ENCODE measurements at regions not wholly inside any gene's neighbourhood (a gene's known extent, or its start where the extent isn't known, plus 50 kb on each side); places are given as distances from the start of the nearest gene placed in this dataset.
"Not testable (repeated sequence)": the region's sequence is repeated elsewhere in the genome, so short reads cannot be mapped to it uniquely, and the experiment has no call there.

- intact Hi-C loops (cut with micrococcal nuclease) = no loop called here
- ATAC-seq (peak; percentile 66), DNase-seq (peak; percentile 52)
Measured at GRCh38 chr11:112524798-112525197, 264.1 kb upstream of the PLET1 start.

GRCh38 chr11:112525270-112525669, 264.6 kb upstream of the PLET1 start:
- ATAC-seq (peak; percentile 17), DNase-seq (peak; percentile 35)
- intact Hi-C loops (cut with micrococcal nuclease) = no loop called here

- peak; percentile 33 for ATAC-seq
- no peak for DNase-seq
- intact Hi-C loops (cut with micrococcal nuclease) = no loop called here
Measured at GRCh38 chr11:112525844-112526590, 265.4 kb upstream of the PLET1 start.

GRCh38 chr11:112526699-112527416, 266.2 kb upstream of the PLET1 start:
- ATAC-seq (peak; percentile 30), DNase-seq (no peak)
- intact Hi-C loops (cut with micrococcal nuclease) = no loop called here

GRCh38 chr11:112529071-112529470, 268.4 kb upstream of the PLET1 start:
- intact Hi-C loops (cut with micrococcal nuclease) = no loop called here
- ATAC-seq = no peak
- DNase-seq = no peak

GRCh38 chr11:112532506-112532905, 271.8 kb upstream of the PLET1 start:
- ATAC-seq = no peak
- DNase-seq = no peak
- intact Hi-C loops (cut with micrococcal nuclease) = no loop called here

- intact Hi-C loops (cut with micrococcal nuclease) = no loop called here
- ATAC-seq = peak; percentile 57
- no peak for DNase-seq
Measured at GRCh38 chr11:112533682-112534081, 273.0 kb upstream of the PLET1 start.

- DNase-seq (no peak), ATAC-seq (no peak)
- intact Hi-C loops (cut with micrococcal nuclease) = no loop called here
Measured at GRCh38 chr11:112534208-112534607, 273.5 kb upstream of the PLET1 start.

GRCh38 chr11:112537026-112537425, 276.4 kb upstream of the PLET1 start:
- intact Hi-C loops (cut with micrococcal nuclease) = no loop called here
- ATAC-seq (no peak), DNase-seq (no peak)

GRCh38 chr11:112537846-112538330, 277.2 kb upstream of the PLET1 start:
- DNase-seq (no peak), ATAC-seq (no peak)
- intact Hi-C loops (cut with micrococcal nuclease) = no loop called here

- intact Hi-C loops (cut with micrococcal nuclease) = no loop called here
- no peak for ATAC-seq
Measured at GRCh38 chr11:112538534-112539280, 278.0 kb upstream of the PLET1 start.

GRCh38 chr11:112539281-112539555, 278.6 kb upstream of the PLET1 start:
- DNase-seq; intact Hi-C loops (cut with micrococcal nuclease): not testable (repeated sequence)
- peak; percentile 29 for ATAC-seq

More at GRCh38 chr11:112538534-112539280, 278.0 kb upstream of the PLET1 start:
- DNase-seq = no peak

- no peak for DNase-seq
- intact Hi-C loops (cut with micrococcal nuclease) = no loop called here
- ATAC-seq = no peak
Measured at GRCh38 chr11:112539741-112540140, 279.1 kb upstream of the PLET1 start.

GRCh38 chr11:112540261-112540660, 279.6 kb upstream of the PLET1 start:
- ATAC-seq (no peak), DNase-seq (no peak)
- intact Hi-C loops (cut with micrococcal nuclease) = no loop called here

- intact Hi-C loops (cut with micrococcal nuclease) = no loop called here
- ATAC-seq = peak; percentile 76
- no peak for DNase-seq
Measured at GRCh38 chr11:112541140-112542046, 280.7 kb upstream of the PLET1 start.

- intact Hi-C loops (cut with micrococcal nuclease) = no loop called here
- no peak for DNase-seq
- no peak for ATAC-seq
Measured at GRCh38 chr11:112542479-112542878, 281.8 kb upstream of the PLET1 start.

- ATAC-seq = peak; percentile 25
- intact Hi-C loops (cut with micrococcal nuclease) = no loop called here
- DNase-seq = no peak
Measured at GRCh38 chr11:112543390-112543789, 282.7 kb upstream of the PLET1 start.

GRCh38 chr11:112548641-112549040, 288.0 kb upstream of the PLET1 start:
- ATAC-seq = no peak
- DNase-seq = no peak
- intact Hi-C loops (cut with micrococcal nuclease) = no loop called here

GRCh38 chr11:112553205-112553731, 292.6 kb upstream of the PLET1 start:
- no peak for DNase-seq
- intact Hi-C loops (cut with micrococcal nuclease) = loop anchor here (10.0 kb wide), 1 partner anchor 268 kb away; no protein-coding TSS in a partner anchor
- no peak for ATAC-seq

Measured in left ventricle myocardium superior (tissue), 1 donor.